K562 (cell line): ENCODE measurements at regions not wholly inside any gene's neighbourhood (a gene's known extent, or its start where the extent isn't known, plus 50 kb on each side); places are given as distances from the start of the nearest gene placed in this dataset.

ENCODE experiments used
- ATAC-seq: fragments of 200-7000 bp; cut with Tn5 transposase; 3 replicates; pipeline ENCODE4 v1.9.1; 2020; ENCODE audit warnings: moderate library complexity
- BruUV-seq: library from RNA; stranded (reverse); fragments of 400-500 nt; replicated peaks from 2 replicates; lab custom pipeline; 2021; lab: Mats Ljungman, UMichigan
- CTCF ChIA-PET: fragments of 300-600 bp; formaldehyde crosslinking; extraction: SDS; loops from one replicate; lab custom pipeline; 2021; ENCODE audit warnings: low intra/inter-chr PET ratio; lab: Yijun Ruan, JAX
- POLR2A ChIA-PET: fragments of 300-600, 350-650 bp; sonication (Branson Sonifier 250); formaldehyde crosslinking; extraction: SDS; loops from one replicate; lab custom pipeline; 2021; ENCODE audit warnings: antibody characterized with exemption, inconsistent platforms; lab: Yijun Ruan, JAX
- DNase-seq, 4 experiments: peaks; one replicate each; pipeline versions ENCODE4 v3.0.0 to v3.0.0-alpha.2; 2011 to 2018; ENCODE audit warnings: low spot score in 3 of 4, mixed read lengths in 3 of 4; ENCODE audit errors: extremely low read depth in 1 of 4
- FAIRE-seq: peaks from 2 replicates; lab custom pipeline; 2011; peaks lifted over from hg19 to GRCh38; lab: Jason Lieb, UNC
- H2AFZ ChIP-seq: 2 replicates; pipeline ENCODE4 v1.6.0; 2011; ENCODE audit warnings: low read depth, low read length, control low read depth, inconsistent platforms
- H3K27ac ChIP-seq: fragments of 200-600 bp; 3 replicates; pipeline ENCODE4 v1.8.0; 2011; ENCODE audit warnings: low read depth, mild to moderate bottlenecking, control low read depth, inconsistent platforms, low read length, moderate library complexity, mixed read lengths; ENCODE audit errors: extremely low read depth
- H3K27me3 ChIP-seq, 2 experiments: fragments of 300-600 bp in 1 of 2; 2 replicates in 1 of 2; 3 replicates in 1 of 2; pipeline versions ENCODE4 v1.6.0 to v1.8.0; 2011; ENCODE audit warnings: inconsistent platforms in 2 of 2, low read length in 2 of 2, mild to moderate bottlenecking in 1 of 2, mixed read lengths in 1 of 2, moderate library complexity in 1 of 2; ENCODE audit not compliant: control insufficient read depth in 2 of 2, insufficient read depth in 2 of 2
- H3K36me3 ChIP-seq: fragments of 300-600 bp; 3 replicates; pipeline ENCODE4 v1.8.0; 2011; ENCODE audit warnings: mild to moderate bottlenecking, low read length, inconsistent platforms; ENCODE audit not compliant: control insufficient read depth, insufficient read depth
- H3K4me1 ChIP-seq, 2 experiments: fragments of 200-600 bp in 1 of 2; replicated peaks in 1 of 2; 2 replicates in 1 of 2; 3 replicates in 1 of 2; pipeline versions ENCODE4 v1.5.1 to v1.8.0; 2011; ENCODE audit warnings: inconsistent platforms in 2 of 2, low read length in 2 of 2, mild to moderate bottlenecking in 1 of 2, mixed read lengths in 1 of 2, moderate library complexity in 1 of 2; ENCODE audit not compliant: control insufficient read depth in 2 of 2, insufficient read depth in 2 of 2
- H3K4me2 ChIP-seq: 2 replicates; pipeline ENCODE4 v1.6.1; 2011; ENCODE audit warnings: low read length, control low read depth, inconsistent platforms, mixed read lengths; ENCODE audit not compliant: insufficient read depth
- H3K4me3 ChIP-seq: fragments of 200-600 bp; sonication (generic), shearing (Covaris generic); 2 replicates; pipeline ENCODE4 v1.5.1; 2016; ENCODE audit warnings: control low read depth, inconsistent platforms
- H3K79me2 ChIP-seq: fragments of 200-600 bp; 3 replicates; pipeline ENCODE4 v1.8.0; 2011; ENCODE audit warnings: low read length, inconsistent platforms; ENCODE audit not compliant: control insufficient read depth, insufficient read depth
- H3K9ac ChIP-seq, 2 experiments: 2 replicates each; pipeline versions ENCODE4 v1.6.0 to v1.6.1; 2011; ENCODE audit warnings: low read depth in 2 of 2, low read length in 2 of 2, control low read depth in 1 of 2, inconsistent platforms in 1 of 2, mild to moderate bottlenecking in 1 of 2, mixed read lengths in 1 of 2; ENCODE audit not compliant: insufficient read depth in 1 of 2
- H3K9me1 ChIP-seq: one replicate; pipeline ENCODE4 v1.6.0; 2011; ENCODE audit warnings: inconsistent platforms, mild to moderate bottlenecking, low read length, moderate library complexity; ENCODE audit not compliant: control insufficient read depth, insufficient read depth
- H3K9me3 ChIP-seq: replicated peaks from 2 replicates; pipeline ENCODE4 v1.5.1; 2011; ENCODE audit warnings: low read depth, low read length, inconsistent platforms; ENCODE audit not compliant: control insufficient read depth, insufficient read depth
- H4K20me1 ChIP-seq: replicated peaks from 2 replicates; pipeline ENCODE4 v1.6.1; 2011; ENCODE audit warnings: low read length, inconsistent platforms, mixed read lengths; ENCODE audit not compliant: control insufficient read depth, insufficient read depth
- CREB3L1 ChIP-seq: fragments of 450-650 bp; IDR thresholded peaks from 2 replicates; pipeline ENCODE4 v1.6.1; 2014; ENCODE audit warnings: low read depth, mild to moderate bottlenecking, moderate library complexity, borderline replicate concordance
- MCM7 ChIP-seq, 2 experiments: fragments of 450-650 bp; IDR thresholded peaks; 2 replicates each; pipeline ENCODE4 v1.6.1; 2016 to 2018
- MTA2 ChIP-seq: fragments of 450-650 bp; IDR thresholded peaks from 2 replicates; pipeline ENCODE4 v1.6.1; 2016; ENCODE audit warnings: low read depth
- SREBF1 ChIP-seq: fragments of 150-350 bp; IDR thresholded peaks from 2 replicates; pipeline ENCODE4 v1.6.1; 2014; ENCODE audit warnings: antibody characterized with exemption, low read depth, low read length, borderline replicate concordance
- TCF7L2 ChIP-seq: fragments of 150-350 bp; IDR thresholded peaks from 2 replicates; pipeline ENCODE4 v1.6.1; 2016; ENCODE audit warnings: low read depth, mild to moderate bottlenecking, low read length, moderate library complexity
- USF1 ChIP-seq: sonication (generic); formaldehyde crosslinking; IDR thresholded peaks from 2 replicates; pipeline ENCODE4 v1.9.0; 2022; ENCODE audit warnings: mild to moderate bottlenecking, missing genetic modification reagents
- ZC3H4 ChIP-seq: sonication (generic); formaldehyde crosslinking; IDR thresholded peaks from 2 replicates; pipeline ENCODE4 v1.9.0; 2021; ENCODE audit warnings: missing genetic modification reagents, borderline replicate concordance
- ZSCAN32 ChIP-seq: fragments of 450-650 bp; formaldehyde crosslinking; IDR thresholded peaks from 2 replicates; pipeline ENCODE4 v1.4.0; 2020; ENCODE audit warnings: mild to moderate bottlenecking, moderate library complexity
- WGBS: fragments of 100-300 bp; shearing (Covaris generic); methylation state at CpG from one replicate; pipeline ENCODE4 v1.1.6; 2016; ENCODE audit warnings: low coverage, mixed read lengths; ENCODE audit not compliant: insufficient coverage; ENCODE audit errors: missing lambda C conversion rate; 5-methylcytosine and 5-hydroxymethylcytosine counted together
- in situ Hi-C: fragments of 300-500 bp; cut with MboI; formaldehyde crosslinking; loops from 4 replicates; pipeline ENCODE4 v1.15.0; 2018; ENCODE audit warnings: inconsistent platforms, mixed read lengths
- intact Hi-C: fragments of 100-400 bp; cut with micrococcal nuclease; formaldehyde crosslinking; loops from 2 replicates; pipeline ENCODE4 v1.14.2; 2022

GRCh38 chr12:111122458-111122878, 202.1 kb upstream of the MYL2 start:
- H3K4me2 ChIP-seq: no peak overlapping the region
- intact Hi-C loops (no loop called here), in situ Hi-C loops (no loop called here)
- POLR2A ChIA-PET: no interaction called here
- H3K4me1 ChIP-seq: no peaks in the 10 kb centered on the region
- H3K36me3 ChIP-seq: no peaks in the 10 kb centered on the region
- no peaks in the 10 kb centered on the region for H3K79me2 ChIP-seq
- no peak overlapping the region for H3K27ac ChIP-seq
- H3K9ac ChIP-seq: no peak overlapping the region
- no peak overlapping the region for H3K4me3 ChIP-seq
- TF ChIP-seq ZC3H4 (CRISPR knock-in tag): no peak
- TF ChIP-seq MCM7 (IDR thresholded peaks at IDR 0.05): no peak
- no peak for TF ChIP-seq CREB3L1
- TF ChIP-seq USF1 (CRISPR knock-in tag): no peak
- no peak for TF ChIP-seq SREBF1
- no peak for TF ChIP-seq ZSCAN32 (CRISPR knock-in tag)
- no peak for TF ChIP-seq TCF7L2
- TF ChIP-seq MTA2: no peak
- no peaks in the 10 kb centered on the region for H3K9me1 ChIP-seq
- H3K27me3 ChIP-seq: peaks cover 9 to 19% of the 10 kb centered on the region in 2 experiments; a peak in 4 of 5 replicates
- DNase-seq: no peak
- 0% methylated on average over 7 of the region's 7 CpGs for WGBS
- no TSS peak for BruUV-seq
- no peak overlapping the region for H2AFZ ChIP-seq
- ATAC-seq: no peak
- CTCF ChIA-PET: no interaction called here
- H3K9me3 ChIP-seq: no peaks in the 10 kb centered on the region
- H4K20me1 ChIP-seq: no peaks in the 10 kb centered on the region
- FAIRE-seq: no peak
